GM13976 (cell line): ENCODE measurements at regions not wholly inside any gene's neighbourhood (a gene's known extent, or its start where the extent isn't known, plus 50 kb on each side); places are given as distances from the start of the nearest gene placed in this dataset.
"Not testable (repeated sequence)": the region's sequence is repeated elsewhere in the genome, so short reads cannot be mapped to it uniquely, and the experiment has no call there.

Source experiments
- DNase-seq: peaks from one replicate; pipeline ENCODE4 v3.0.0; 2012; ENCODE audit warnings: low spot score
- in situ Hi-C: fragments of 300-500 bp; cut with MboI; formaldehyde crosslinking; loops from one replicate; pipeline ENCODE4 v1.12.0; 2022; ENCODE audit warnings: low sequenced_read_pairs, mixed read lengths, inconsistent platforms; ENCODE audit not compliant: unreplicated experiment
- TF ChIP-seq, protein P1 (sequence below): IDR thresholded peaks from 2 replicates; pipeline ENCODE4 v1.5.1; 2012; ENCODE audit warnings: borderline replicate concordance, mild to moderate bottlenecking; ENCODE audit not compliant: insufficient read depth; ENCODE audit errors: extremely low read depth, missing control alignments, control extremely low read depth

DNA sequence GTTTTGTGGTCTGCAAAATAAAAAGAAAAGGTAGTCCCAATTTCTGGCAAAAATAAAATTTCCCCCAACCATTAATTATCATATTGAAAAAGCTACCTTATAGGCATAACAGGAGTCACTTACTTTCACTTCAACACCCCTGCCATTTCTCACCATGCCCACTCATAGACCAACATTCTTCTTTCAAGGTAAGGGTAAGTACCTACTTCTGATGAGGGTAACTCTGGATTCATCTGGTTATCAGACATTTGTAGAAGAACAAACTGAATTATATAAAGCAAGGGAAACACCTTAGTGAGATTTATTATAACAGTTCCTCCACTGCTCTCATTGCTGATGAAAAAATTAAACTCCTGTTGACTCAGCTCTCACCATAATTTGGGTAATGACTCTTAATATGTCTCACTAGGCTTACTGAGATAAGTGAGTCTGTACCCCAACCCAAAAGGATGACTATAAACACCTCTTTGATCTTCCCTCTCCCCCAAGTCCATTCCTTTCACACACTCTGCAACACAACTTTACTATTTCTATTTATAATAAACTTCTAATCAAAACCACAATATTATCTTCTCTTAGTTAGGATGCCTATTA, 287.6 kb downstream of the KDM5D start:
- TF ChIP-seq, protein P1, sequence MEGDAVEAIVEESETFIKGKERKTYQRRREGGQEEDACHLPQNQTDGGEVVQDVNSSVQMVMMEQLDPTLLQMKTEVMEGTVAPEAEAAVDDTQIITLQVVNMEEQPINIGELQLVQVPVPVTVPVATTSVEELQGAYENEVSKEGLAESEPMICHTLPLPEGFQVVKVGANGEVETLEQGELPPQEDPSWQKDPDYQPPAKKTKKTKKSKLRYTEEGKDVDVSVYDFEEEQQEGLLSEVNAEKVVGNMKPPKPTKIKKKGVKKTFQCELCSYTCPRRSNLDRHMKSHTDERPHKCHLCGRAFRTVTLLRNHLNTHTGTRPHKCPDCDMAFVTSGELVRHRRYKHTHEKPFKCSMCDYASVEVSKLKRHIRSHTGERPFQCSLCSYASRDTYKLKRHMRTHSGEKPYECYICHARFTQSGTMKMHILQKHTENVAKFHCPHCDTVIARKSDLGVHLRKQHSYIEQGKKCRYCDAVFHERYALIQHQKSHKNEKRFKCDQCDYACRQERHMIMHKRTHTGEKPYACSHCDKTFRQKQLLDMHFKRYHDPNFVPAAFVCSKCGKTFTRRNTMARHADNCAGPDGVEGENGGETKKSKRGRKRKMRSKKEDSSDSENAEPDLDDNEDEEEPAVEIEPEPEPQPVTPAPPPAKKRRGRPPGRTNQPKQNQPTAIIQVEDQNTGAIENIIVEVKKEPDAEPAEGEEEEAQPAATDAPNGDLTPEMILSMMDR: no peak
- no peak for DNase-seq
- in situ Hi-C loops: no loop called here

DNA sequence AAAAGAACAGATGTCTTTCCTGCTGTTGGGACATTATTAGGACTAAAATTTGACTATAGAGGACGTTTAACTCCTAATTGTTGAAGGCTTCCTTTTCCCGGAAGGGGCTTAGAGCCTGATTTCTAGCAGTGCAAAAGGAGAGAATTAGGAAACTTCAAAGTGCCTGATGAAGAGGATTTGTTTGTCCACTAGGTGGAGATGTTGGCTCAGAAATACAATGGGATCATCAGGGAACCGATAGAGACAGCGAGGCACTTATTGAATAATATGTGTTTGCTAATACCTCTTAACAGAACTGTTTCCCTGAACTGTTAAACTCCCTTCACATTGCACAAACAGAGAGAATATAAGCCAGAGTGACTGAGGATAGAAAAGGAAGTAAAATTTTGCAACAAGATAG, 311.5 kb downstream of the KDM5D start:
- TF ChIP-seq, protein P1: no peak
- DNase-seq: no peak
- in situ Hi-C loops: no loop called here

DNA sequence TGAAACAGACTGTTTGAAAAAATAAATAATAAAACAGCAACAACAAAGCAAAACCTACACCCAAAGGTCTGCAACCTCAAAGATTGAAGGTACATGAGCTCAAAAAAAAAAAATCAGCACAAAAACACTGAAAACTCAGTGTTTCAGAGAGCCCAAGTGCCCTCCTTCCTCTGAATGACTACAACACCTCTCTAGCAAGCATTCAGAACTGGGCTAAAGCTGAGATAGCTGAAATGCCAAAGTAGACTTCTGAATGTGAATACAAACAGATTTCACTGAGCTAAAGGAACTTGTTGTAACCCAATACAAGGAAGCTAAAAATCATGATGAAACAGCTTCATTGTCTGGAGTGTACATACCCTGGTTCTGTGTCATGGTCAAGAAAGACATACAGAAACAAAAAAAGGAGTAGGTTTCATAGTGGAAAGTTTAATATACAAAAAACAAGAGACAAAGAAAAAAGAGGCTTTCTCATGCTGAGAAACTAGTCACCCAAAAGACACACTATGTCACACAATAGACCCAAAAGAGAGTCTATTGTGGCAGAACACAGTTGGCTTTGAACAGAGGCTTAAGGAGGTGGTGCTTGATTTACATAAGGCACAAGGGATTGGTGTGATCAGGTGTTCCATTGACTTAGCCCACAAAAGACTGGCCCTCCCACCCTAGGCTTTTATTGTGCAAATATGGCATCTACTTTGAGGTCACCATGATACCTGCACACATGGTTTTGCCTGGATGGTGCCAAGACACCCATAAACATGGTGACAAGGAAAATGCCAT, 316.6 kb downstream of the KDM5D start:
- DNase-seq: no peak
- in situ Hi-C loops: no loop called here
- TF ChIP-seq, protein P1: no peak

DNA sequence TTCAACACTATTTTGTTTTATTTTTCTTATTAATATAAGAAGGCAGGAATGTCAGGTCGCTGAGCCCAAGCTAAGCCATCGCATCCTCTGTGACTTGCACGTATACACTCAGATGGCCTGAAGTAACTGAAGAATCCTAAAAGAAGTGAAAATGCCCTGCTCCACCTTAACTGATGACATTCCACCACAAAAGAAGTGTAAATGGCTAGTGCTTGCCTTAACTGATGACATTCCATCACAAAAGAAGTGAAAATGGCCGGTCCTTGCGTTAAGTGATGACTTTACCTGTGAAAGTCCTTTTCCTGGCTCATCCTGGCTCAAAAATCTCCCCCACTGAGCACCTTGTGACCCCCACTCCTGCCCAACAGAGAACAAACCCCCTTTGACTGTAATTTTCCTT, 317.3 kb downstream of the KDM5D start:
- DNase-seq, in situ Hi-C loops: not testable (repeated sequence)

DNA sequence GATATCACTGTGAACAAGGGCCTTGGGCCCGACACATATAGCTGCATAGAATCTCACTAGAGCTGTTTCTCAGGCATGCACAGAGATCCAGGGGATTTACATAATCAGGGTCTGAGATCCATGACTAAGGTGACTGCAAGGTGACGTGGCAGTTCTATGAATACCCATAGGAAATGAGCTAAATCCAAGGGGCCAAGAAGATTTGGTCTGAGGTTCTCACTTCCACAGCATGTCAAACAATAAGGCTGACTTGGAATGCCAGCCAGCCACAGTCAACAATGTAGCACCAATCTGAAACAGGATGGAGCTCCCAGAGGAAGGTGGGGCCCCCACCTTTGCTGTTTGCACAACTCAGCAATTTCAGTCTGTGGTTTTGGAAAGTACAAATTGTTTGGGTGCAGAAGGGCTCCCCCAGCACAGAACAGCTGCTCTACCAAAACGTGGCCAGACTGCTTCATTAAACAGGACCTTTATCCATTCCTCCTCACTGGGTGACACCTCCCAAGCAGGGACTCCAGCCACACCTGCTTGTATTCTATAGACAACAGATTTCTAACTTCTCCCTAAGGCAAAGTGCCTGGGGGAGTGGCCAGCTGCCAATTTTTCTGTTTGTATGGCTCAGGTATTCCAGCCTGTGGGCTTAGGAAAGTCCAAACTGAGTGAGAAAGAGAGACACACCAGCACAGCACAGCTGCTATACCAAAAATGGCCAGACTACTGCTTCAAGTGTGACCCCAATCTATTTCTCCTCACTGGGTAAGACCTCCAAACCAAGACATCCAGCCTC, 333.4 kb downstream of the KDM5D start:
- in situ Hi-C loops: no loop called here
- TF ChIP-seq, protein P1: no peak
- DNase-seq: no peak

DNA sequence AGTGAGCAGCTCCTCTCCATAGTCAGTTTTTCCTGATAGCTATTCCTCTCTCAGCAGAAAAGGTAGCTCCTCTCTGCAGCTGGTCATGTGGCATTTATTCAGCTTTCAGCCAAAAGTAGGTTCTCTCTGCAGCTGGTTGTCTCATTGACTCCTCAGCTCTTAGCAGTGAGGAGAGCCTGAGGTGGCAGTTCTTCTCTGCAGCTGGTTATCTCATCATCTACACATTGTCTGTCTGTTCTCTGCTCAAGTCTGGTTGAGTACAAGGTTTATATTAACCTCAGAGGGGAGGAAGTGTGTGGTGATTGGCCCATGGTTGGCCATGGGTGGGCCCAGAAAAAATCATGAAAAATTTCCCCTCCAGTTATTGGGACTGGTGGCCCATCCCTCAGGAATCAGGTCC, 338.3 kb downstream of the KDM5D start:
- TF ChIP-seq, protein P1: no peak

DNA sequence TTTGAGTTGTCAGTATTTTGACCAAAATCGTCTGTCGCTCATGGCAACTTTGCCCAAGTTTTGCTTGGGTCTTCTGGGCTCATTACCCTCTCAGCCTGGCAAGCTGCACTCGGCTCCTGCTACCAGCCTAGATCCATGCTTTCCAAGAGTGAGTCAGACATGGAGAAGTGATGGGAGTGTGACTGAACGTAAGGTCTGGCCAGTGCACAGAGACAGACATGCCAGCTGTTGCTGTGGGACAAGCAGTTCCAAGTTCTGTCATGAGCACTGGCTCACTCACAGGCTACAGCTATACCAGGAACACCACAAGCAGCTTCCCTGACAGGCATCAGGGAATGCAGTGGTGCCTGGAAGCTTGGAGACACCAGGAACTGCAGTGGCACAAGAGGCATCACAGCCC, 338.9 kb downstream of the KDM5D start:
- no peak for DNase-seq
- TF ChIP-seq, protein P1: no peak
- in situ Hi-C loops: no loop called here

More for the DNA sequence above, 338.3 kb downstream of the KDM5D start:
- in situ Hi-C loops: no loop called here
- DNase-seq: no peak
